SK-N-MC (cell line): ENCODE measurements at regions not wholly inside any gene's neighbourhood (a gene's known extent, or its start where the extent isn't known, plus 50 kb on each side); places are given as distances from the start of the nearest gene placed in this dataset.

Experiments
- EZH2 ChIP-seq: fragments of 200-600 bp; sonication (generic); IDR thresholded peaks from one replicate; pipeline ENCODE4 v1.6.1; 2017; ENCODE audit warnings: antibody characterized with exemption
- FOXP2 ChIP-seq: optimal IDR thresholded peaks from 2 replicates; pipeline ENCODE3; 2011; ENCODE audit warnings: mild to moderate bottlenecking, moderate library complexity; ENCODE audit not compliant: insufficient read depth; ENCODE audit errors: extremely low read length, control extremely low read depth
- POLR2AphosphoS5 ChIP-seq: IDR thresholded peaks from 2 replicates; pipeline ENCODE4 v1.6.1; 2012; ENCODE audit warnings: mild to moderate bottlenecking, low read depth, low read length, borderline replicate concordance

DNA sequence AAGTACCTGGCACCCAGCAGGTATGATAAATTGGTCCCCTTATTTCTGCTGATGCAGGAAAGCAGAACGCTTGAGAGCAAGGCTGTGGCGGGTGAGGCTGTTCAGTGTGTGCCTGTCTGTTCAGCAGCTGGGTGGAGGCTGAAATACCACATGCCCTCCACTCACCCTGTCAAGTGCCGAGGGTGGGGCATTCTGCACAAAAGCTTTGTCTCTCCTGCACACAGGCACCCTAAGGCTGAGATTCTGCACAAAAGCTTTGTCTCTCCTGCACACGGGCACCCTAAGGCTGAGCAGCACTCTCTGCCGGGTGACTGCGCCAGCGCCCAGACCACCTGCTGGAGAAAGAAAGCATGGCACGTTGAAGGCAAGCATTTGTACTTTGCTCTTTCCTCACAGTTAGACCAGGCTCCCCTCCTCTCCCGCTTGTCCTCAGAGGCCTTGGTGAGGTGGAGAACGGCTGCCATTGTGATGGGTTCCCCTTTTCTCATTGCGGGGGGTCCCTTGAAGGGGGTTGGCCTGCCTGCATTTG, 97.5 kb downstream of the BDH1 start:
- TF ChIP-seq POLR2AphosphoS5 (no peak), EZH2 (no peak), FOXP2 (no peak)
